HG03060 (cell line): ENCODE measurements at regions not wholly inside any gene's neighbourhood (a gene's known extent, or its start where the extent isn't known, plus 50 kb on each side); places are given as distances from the start of the nearest gene placed in this dataset.
"Not testable (repeated sequence)": the region's sequence is repeated elsewhere in the genome, so short reads cannot be mapped to it uniquely, and the experiment has no call there.

Source experiments
- ATAC-seq: cut with Tn5 transposase; IDR thresholded peaks from one replicate; pipeline ENCODE4 v1.9.1; 2021; ENCODE audit warnings: low read depth, moderate number of reproducible peaks; ENCODE audit not compliant: unreplicated experiment

DNA sequence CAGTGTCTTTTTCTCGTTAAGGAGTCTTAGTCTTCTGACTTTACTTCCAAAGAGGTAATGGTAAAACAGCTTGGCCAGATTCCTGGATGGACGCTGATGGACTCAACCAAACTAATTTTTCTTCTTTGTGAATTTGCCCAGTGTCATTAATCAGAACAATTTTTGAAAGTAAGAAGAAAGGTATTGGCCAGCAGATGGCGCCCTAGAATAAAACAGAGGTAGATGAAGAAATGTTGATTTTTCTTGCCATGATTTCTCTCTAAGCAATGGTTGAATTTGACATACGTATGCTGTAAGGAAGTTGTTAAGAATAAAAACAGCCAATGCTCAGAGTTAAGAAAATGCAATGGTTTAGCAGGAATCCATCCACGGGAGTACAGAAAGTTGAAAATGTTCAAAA, 500.0 kb downstream of the DIRAS2 start:
- ATAC-seq = no peak

DNA sequence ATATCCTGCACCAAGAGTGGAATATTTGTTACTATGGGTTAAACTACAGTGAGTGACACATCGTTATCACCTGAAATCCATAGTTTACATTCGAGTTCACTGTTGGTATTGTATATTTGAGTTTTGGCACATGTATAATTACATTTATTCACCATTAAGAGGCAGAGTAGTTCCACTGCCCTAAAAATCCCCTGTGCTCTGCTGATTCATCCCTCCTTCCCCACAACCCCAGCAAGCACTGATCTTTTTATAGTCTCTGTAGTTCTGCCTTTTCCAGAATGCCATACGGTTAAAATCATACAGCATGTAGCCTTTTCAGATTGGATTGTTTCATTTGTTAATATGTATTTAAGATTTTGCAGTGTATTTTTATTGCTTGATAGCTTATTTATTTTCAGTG, 495.2 kb downstream of the DIRAS2 start:
- ATAC-seq = no peak

- ATAC-seq = no peak
These were observed 486.3 kb downstream of the DIRAS2 start for GRCh38 chr9:90156318-90156717.

DNA sequence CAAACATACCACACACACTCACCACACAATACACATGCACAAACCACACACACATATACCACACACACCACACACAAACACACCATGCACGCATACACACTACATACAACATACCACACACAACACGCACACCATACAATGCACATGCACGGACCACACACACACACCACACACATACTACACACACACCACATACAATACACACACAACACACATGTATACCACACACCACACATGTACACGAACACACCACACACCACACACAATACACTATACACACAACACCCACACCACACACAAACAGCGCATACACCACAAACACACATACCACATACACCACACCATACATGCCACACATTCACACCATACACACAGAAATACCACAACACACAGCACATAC, 480.3 kb downstream of the DIRAS2 start:
- ATAC-seq = no peak

- ATAC-seq = no peak
These were observed 479.8 kb downstream of the DIRAS2 start for GRCh38 chr9:90162819-90163218.

GRCh38 chr9:90165281-90165680, 477.3 kb downstream of the DIRAS2 start:
- no peak for ATAC-seq

DNA sequence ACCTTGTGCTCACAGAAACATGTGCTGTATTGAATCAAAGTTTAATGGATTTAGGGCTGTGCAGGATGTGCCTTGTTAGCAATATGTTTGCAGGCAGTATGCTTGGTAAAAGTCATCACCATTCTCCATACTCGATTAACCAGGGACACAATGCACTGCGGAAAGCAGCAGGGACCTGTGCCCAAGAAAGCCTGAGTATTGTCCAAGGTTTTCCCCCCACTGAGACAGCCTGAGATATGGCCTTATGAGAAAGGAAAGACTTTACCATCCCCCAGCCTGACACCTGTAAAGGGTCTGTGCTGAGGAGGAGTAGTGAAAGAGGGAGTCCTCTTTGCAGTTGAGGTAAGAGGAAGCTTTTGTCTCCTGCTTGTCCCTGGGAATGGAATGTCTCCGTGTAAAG, 476.2 kb downstream of the DIRAS2 start:
- ATAC-seq = not testable (repeated sequence)

DNA sequence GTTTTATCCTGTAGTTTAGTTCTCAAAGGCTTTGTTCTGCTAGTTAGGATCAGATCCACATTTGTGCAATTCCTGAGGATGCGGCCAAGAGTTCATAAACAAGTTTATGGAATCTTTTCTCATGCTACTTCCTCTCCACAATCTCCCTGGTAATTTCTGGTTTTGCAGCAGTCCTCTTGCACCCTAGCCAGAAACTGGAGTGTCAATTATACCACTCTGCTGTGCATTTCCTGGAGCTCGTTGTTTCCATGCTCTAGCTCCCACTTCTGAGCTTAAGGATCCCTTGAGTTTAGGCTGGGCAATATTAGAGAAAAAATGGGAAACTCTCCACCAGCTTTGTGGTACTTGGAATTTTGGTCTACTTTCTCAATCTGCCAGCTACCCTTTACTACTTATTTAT, 474.7 kb downstream of the DIRAS2 start:
- no peak for ATAC-seq

DNA sequence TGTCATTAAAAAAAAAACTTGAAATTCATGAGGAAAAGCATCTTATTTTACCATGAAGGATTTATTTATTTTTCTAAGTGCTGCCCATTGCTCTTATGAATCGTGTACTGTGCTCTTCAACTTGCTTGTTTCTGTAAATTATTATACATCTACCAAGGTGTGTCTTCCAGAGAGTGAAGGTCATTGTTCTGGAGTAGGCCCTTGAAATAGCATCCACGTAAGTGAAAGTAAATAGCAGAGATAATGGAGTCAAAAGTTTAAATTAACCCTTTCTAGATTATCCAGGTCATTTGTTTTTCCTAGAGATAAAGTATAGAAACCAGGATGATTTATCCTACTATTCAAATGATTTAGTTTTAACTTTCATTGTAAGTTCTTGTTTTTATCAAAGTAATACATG, 473.1 kb downstream of the DIRAS2 start:
- no peak for ATAC-seq

GRCh38 chr9:90173935-90174334, 468.7 kb downstream of the DIRAS2 start:
- not testable (repeated sequence) for ATAC-seq

- not testable (repeated sequence) for ATAC-seq
These were observed 468.3 kb downstream of the DIRAS2 start for GRCh38 chr9:90174346-90174745.

DNA sequence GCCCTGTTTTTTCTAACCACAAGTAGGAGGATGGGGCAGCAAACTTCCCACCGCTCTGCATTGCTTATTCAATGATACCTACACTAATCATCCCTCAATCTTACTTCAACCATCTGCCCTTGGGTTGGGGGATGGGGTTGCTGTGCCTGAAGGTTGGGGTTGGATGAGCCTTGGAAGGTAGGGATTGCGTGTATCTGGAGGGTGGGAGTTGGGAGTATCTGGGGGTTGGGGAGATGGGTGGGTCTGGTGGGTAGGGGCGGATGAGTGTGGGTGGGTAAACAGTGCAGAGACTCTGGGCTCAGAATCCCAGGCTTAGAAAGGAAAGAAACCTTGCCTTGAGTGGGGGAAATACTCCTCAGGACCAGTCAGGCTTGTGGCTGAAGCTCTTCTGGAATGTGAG, 467.4 kb downstream of the DIRAS2 start:
- no peak for ATAC-seq

GRCh38 chr9:90175865-90176264, 466.8 kb downstream of the DIRAS2 start:
- ATAC-seq = no peak

DNA sequence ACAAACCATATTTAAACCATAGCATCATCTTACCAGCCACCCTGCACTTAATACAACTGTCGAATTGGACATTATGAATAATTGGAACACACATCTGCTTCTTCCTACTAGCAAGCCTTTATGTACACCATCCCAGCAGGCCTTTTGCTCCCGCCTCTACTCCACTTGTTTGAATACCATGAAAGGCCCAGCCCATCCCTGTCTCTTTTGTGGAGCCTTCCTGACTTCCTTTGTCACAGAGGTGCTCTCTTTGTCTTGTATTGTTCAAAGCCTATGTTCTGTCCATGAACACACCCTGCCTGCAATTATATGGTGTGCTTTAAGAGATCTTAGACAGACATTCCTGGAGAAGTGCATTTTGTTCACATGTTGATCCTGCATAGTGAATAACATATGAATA, 465.7 kb downstream of the DIRAS2 start:
- ATAC-seq = no peak

- no peak for ATAC-seq
These were observed 462.2 kb downstream of the DIRAS2 start for GRCh38 chr9:90180381-90180780.

DNA sequence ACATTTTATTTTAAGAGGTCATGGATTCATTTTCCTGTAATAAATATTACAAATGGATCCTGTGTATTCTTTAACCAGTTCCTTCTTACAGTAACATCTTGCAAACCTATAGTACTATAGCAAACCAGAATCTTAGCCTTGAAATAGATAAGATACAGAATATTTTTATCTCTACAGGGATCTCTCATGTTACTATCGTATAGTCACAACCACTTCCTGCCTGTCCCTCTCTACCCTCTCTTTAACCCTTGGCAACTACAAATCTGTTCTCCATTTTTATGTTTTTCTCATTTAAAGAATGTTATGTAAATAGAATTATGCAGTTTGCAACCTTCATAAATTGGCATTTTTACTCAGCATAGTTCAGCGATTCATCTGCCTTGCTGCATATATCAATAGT, 454.0 kb downstream of the DIRAS2 start:
- peak; percentile 33 for ATAC-seq

DNA sequence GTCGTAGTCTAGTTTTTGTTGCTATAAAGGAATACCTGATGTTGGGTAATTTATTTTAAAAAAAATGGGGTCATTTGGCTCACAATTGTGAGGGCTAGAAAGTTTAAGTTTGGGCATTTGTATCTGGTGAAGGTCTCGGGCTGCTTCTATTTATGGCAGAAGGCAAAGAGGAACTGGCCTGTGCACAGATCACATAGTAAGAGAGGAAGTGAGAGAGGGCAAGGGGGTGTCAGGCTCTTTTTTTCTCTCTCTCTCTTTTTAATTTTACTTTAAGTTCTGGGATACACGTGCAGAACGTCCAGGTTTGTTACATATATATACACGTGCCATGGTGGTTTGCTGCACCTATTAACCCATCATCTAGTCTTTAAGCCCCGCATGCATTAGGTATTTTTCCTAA, 453.3 kb downstream of the DIRAS2 start:
- ATAC-seq = peak; percentile 73

DNA sequence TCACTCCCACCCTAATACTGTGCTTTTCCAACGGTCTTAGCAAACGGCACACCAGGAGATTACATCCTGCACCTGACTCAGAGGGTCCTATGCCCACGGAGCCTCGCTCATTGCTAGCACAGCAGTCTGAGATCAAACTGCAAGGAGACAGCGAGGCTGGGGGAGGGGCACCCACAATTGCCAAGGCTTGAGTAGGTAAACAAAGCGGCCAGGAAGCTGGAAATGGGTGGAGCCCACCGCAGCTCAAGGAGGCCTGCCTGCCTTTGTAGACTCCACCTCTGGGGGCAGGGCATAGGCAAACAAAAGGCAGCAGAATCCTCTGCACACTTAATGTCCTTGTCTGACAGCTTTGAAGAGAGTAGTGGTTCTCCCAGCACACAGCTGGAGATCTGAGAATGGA, 450.2 kb downstream of the DIRAS2 start:
- not testable (repeated sequence) for ATAC-seq

DNA sequence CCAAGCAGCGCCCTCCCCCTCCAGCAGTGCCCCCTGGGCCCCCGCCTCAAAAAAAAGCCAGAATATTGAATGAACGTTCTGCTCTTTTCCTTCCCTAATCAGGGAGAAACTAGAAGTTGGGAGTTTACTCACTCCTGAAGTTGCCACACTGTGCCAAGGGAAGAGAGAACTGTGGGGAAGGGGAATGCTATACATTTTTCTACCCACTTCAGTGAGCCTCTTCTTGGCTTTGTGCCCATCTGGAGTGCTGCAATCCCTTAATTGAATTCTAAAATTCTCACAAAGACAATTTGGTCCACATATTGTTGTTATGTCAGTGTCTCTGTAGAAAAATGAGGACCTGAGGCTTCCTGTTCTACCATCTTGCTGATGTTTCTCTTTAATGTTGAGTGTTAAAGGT, 443.7 kb downstream of the DIRAS2 start:
- no peak for ATAC-seq

GRCh38 chr9:90201766-90202165, 440.9 kb downstream of the DIRAS2 start:
- no peak for ATAC-seq

DNA sequence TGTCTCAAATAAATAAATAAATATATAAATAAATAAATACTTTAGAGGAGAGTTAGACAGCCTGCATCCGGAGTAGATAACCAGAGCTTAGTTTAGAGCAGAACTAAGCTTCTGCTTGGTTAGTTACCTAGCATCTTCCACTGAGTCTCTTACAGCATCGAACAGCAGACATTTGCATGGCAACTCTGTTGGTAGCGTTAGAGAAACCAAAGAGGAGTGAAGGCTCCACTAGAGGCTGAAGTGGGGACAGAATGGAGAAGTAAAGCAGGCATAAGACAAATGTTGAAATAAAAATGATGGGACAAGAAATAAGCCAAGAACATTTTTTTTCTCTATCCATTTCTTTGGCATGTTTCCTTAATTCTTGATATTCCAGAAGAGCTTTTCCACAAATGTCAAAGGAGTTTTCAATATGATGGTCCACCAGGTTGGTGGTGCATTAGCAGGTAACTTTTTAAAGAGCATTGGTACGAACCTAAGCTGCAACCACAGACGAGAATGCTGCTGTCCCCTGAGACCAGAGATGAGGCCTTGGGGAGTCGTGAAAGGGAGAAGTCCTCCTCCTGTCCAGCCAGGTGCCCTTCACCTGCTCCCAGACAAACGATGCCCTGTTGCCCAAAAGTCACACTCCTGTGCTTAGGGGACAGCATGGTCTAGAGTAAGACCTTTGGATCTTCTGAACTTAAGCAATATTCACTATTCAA, 438.3 kb downstream of the DIRAS2 start:
- ATAC-seq = no peak

DNA sequence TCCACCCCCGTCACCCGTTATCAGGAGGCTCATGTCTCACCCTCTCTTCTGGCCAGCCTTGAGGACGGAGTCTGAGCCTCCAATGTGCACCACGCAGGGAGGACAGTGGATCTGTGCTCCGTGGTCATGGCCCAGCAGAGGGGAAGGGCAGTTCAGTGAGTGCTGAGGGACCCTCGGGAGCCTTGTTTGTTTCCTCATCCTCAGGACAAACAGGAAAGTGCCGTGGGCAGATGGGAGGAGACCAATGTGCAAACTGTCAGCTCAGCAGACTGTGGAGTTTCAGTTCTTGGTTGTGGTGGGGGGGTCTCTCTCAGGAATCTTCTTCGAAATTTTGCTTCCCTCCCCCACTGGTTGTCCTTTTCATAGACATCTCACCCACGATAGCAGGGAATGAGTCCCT, 429.6 kb downstream of the DIRAS2 start:
- ATAC-seq = not testable (repeated sequence)
